ENCODE measurements at regions not wholly inside any gene's neighbourhood (a gene's known extent, or its start where the extent isn't known, plus 50 kb on each side); places are given as distances from the start of the nearest gene placed in this dataset.

DNA sequence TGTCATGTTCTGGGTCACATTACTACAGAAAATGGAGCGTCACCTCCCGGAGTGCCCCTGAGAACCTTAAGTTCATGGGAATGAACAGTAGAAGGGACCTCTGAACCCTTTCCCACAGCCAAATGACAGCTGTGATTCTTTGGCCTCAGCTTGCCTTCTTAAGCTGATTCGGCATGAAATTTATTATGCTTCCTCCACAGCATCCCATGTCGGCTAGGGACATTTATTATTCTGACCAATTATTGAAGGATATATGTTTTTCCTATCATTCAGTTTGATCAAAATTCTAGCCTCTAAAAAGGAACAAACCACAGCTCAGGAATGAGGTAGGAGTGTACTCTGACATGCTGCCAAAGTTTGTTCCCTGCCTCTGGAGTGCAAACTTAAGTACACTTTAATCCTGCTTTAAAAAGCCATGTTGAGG is 440.6 kb downstream of the CETN3 start:
- no peak overlapping the region for H3K4me3 ChIP-seq (ENCODE audit: low read depth, low read length)
- DNase-seq (ENCODE audit: low read depth) = peak; percentile 73

DNA sequence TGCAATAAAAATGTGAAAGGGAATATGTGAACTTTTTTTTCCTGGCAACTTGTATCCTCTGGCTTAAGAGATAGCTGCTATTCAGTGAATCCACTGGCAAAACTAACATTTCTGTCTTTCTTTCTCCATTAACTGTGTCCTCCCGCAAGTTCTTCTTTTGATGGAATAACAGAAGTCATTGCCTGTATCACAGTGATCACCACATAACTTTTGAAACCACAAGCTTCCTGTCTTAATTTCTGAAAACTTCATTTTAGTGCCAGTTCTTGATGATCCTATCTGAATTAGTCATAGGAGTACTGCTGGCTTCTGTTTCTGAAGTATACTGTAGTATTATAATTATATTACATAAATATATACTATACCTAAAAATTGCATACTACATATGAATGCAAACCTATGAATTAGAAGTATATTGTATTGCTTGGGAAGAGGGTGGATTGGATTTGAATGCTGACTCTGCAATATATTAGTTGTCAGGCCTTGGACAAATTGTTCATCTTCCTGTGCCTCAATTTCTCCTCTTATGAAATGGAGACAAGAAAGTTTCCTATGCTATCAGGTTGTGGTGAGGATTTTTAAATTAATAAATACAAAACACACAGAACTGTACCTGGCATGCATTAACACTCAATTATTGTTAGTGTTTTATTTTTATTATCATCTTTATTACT is 441.6 kb downstream of the CETN3 start:
- no peak overlapping the region for H3K4me3 ChIP-seq (ENCODE audit: low read depth, low read length)
- DNase-seq (ENCODE audit: low read depth) = peak; percentile 38

DNA sequence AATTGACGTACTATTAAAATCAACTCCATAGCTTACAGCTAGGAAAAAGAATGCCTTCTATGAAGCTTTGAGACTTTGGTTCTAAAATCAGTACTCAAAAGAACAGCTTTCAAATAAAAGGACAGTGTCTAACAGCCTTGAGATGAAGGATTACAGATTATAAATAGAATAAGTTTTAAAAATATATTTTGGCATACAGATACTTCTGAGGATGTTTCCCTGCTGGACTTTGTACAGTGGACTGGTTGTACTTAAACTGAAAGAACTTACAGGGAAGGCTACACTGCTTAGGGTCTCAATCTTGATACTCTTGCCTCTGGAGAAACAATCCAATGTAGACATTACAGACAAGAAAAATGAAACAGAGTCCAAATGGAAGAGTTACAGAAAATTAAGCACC is 452.7 kb downstream of the CETN3 start:
- no peak for DNase-seq (ENCODE audit: low read depth)
- no peak overlapping the region for H3K4me3 ChIP-seq (ENCODE audit: low read depth, low read length)

- H3K4me3 ChIP-seq (ENCODE audit: low read depth, low read length) = no peak overlapping the region
- no peak for DNase-seq (ENCODE audit: low read depth)
These were observed 454.6 kb downstream of the CETN3 start for GRCh38 chr5:89954916-89955315.

DNA sequence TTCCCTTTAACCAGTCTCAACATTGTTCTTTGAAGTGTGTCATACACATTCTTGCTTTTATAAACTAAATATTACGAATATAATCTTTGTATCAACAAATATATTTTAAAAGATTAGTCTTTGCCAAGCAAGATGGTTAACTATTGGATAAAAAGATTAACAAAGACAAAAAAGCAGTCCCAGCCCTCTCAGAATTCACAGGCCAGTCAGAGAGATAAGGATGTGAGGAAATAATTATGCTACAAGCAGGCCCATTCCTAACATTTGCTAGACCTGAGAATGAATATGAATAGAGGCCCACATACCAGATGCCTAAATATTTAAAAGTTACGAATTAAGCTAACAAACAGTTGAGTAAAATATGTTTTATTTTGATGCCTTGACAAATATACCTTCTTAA is 457.7 kb downstream of the CETN3 start:
- no peak overlapping the region for H3K4me3 ChIP-seq (ENCODE audit: low read depth, low read length)
- DNase-seq (ENCODE audit: low read depth) = no peak

- no peak overlapping the region for H3K4me3 ChIP-seq (ENCODE audit: low read depth, low read length)
- DNase-seq (ENCODE audit: low read depth) = no peak
These were observed 459.3 kb downstream of the CETN3 start for GRCh38 chr5:89950234-89950633.

GRCh38 chr5:89948977-89949376 is 460.6 kb downstream of the CETN3 start:
- H3K4me3 ChIP-seq (ENCODE audit: low read depth, low read length) = no peak overlapping the region
- no peak for DNase-seq (ENCODE audit: low read depth)

DNA sequence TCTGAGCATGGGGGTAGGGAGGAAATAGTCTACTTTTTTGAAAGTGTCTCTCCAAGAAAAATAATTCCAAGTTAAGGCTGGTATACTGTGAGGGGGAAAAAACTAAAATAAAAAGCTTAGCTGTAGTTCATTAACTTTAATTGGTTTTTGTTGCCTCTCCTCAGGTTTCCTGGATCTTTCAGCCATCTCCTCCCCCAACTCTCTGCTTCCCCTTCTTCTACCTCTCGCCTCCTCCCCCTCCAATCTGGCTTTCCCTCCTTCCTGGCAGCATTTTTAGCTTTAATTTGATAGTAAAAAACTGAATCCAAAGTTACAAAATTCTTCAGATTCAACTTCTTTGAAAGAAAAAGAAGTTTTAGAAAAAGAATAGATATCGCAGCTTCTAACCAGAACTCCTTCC is 462.6 kb downstream of the CETN3 start:
- no peak overlapping the region for H3K4me3 ChIP-seq (ENCODE audit: low read depth, low read length)
- no peak for DNase-seq (ENCODE audit: low read depth)

DNA sequence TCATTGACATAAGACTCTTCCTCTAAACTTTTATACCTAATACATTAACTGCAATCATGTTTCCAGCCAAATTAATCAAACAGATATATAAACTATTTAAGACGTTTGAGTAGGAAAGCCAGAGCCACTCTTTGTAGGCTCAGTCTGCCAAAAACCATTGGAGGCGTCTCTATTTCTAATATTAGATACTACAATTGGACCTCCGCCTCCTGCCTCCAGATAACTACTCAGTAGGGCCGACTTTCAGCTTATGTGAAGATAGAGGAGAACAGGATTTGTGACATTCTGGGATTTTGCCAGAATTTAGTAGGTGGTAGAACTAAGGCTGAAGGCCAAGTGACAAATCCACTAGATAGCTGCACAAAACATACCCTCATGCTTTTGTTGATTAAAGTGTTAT is 463.0 kb downstream of the CETN3 start:
- DNase-seq (ENCODE audit: low read depth) = no peak

GRCh38 chr5:89942171-89942570 is 467.4 kb downstream of the CETN3 start:
- no peak for DNase-seq (ENCODE audit: low read depth)
- H3K4me3 ChIP-seq (ENCODE audit: low read depth, low read length) = no peak overlapping the region

More for the DNA sequence above, 463.0 kb downstream of the CETN3 start:
- no peak overlapping the region for H3K4me3 ChIP-seq (ENCODE audit: low read depth, low read length)

GRCh38 chr5:89936576-89936975 is 473.0 kb downstream of the CETN3 start:
- DNase-seq (ENCODE audit: low read depth) = no peak
- no peak overlapping the region for H3K4me3 ChIP-seq (ENCODE audit: low read depth, low read length)

DNA sequence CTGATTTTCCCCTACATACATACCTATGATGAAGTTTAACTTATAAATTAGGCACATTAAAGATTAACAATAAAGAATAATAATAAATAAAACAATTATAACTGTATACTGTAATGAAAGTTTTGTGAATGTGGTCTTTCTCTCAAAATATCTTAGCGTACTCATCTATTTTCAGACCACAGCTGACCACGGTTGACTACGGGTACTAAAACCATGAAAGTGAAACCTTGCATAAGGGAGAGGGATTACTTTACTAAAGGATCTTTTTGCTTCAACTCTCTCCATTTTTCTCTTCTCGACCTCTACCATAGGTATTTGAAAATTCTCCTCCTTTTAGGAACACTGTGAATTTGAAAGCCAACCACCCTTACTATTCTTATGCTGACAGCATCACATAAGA is 475.5 kb downstream of the CETN3 start:
- no peak overlapping the region for H3K4me3 ChIP-seq (ENCODE audit: low read depth, low read length)
- DNase-seq (ENCODE audit: low read depth) = no peak

- no peak for DNase-seq (ENCODE audit: low read depth)
These were observed 476.8 kb downstream of the CETN3 start for GRCh38 chr5:89932771-89933181.

GRCh38 chr5:89930591-89931392 is 478.8 kb downstream of the CETN3 start:
- DNase-seq (ENCODE audit: low read depth) = peak; percentile 36
- H3K4me3 ChIP-seq (ENCODE audit: low read depth, low read length) = no peak overlapping the region

More at GRCh38 chr5:89932771-89933181, 476.8 kb downstream of the CETN3 start:
- H3K4me3 ChIP-seq (ENCODE audit: low read depth, low read length) = no peak overlapping the region

DNA sequence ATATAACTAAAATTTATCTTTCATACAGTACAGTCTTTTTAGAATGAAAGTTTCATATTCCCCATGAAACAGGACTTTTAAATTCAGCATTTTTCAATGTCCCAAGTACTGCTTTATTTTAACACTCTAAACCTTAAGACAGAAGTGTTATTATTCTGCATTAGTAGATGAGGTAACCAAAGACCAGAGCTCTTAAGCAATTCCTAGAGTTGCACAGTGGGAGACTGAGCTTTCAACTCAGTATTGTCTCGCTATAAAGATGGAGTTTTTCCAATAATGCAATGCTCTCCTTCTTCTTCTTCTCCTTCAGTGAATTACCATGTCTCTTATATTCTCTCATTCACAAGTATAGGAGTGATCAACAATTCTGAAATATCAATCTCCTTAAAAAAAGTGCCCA is 479.7 kb downstream of the CETN3 start:
- no peak overlapping the region for H3K4me3 ChIP-seq (ENCODE audit: low read depth, low read length)
- DNase-seq (ENCODE audit: low read depth) = peak; percentile 12

GRCh38 chr5:89929173-89929572 is 480.4 kb downstream of the CETN3 start:
- no peak for DNase-seq (ENCODE audit: low read depth)
- no peak overlapping the region for H3K4me3 ChIP-seq (ENCODE audit: low read depth, low read length)

DNA sequence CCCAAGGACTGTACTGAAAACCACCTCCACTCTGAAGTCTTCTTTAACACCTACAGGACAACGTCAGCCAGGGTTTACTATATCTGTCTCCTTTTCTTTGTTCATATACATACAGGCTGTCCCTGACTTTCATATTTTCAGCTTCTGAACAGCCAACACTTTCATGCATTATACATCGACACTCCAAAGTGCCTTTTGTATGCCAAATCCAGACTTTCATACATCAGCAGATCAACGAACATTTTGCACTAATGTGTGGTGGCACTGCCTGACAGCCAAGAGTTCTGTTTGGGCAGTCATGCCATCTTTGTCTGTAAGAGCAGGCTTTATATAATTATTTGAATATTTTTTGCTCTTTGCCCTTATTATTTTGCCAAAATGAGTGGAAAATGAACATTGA is 487.4 kb downstream of the CETN3 start:
- DNase-seq (ENCODE audit: low read depth) = no peak
- no peak overlapping the region for H3K4me3 ChIP-seq (ENCODE audit: low read depth, low read length)

- no peak for DNase-seq (ENCODE audit: low read depth)
- H3K4me3 ChIP-seq (ENCODE audit: low read depth, low read length) = no peak overlapping the region
These were observed 492.4 kb downstream of the CETN3 start for GRCh38 chr5:89917112-89917511.

- no peak overlapping the region for H3K4me3 ChIP-seq (ENCODE audit: low read depth, low read length)
- DNase-seq (ENCODE audit: low read depth) = no peak
These were observed 493.4 kb downstream of the CETN3 start for GRCh38 chr5:89916131-89916530.

- no peak for DNase-seq (ENCODE audit: low read depth)
- no peak overlapping the region for H3K4me3 ChIP-seq (ENCODE audit: low read depth, low read length)
These were observed 500.7 kb downstream of the CETN3 start for GRCh38 chr5:89908876-89909275.

- H3K4me3 ChIP-seq (ENCODE audit: low read depth, low read length) = no peak overlapping the region
- no peak for DNase-seq (ENCODE audit: low read depth)
These were observed 505.1 kb downstream of the CETN3 start for GRCh38 chr5:89904442-89904841.
